Fibroblast of villous mesenchyme (primary cell): ENCODE measurements at regions not wholly inside any gene's neighbourhood (a gene's known extent, or its start where the extent isn't known, plus 50 kb on each side); places are given as distances from the start of the nearest gene placed in this dataset.

Source experiments
- DNase-seq: peaks from one replicate; pipeline ENCODE4 v3.0.0-alpha.2; 2010; ENCODE audit warnings: low read depth
- H3K4me3 ChIP-seq: 2 replicates; pipeline ENCODE4 v1.5.1; 2011; ENCODE audit warnings: low read depth, mild to moderate bottlenecking, low read length
- TF ChIP-seq, protein P1 (sequence below): IDR thresholded peaks from 2 replicates; pipeline ENCODE4 v1.5.1; 2012; ENCODE audit warnings: low read depth, mild to moderate bottlenecking, low read length; ENCODE audit not compliant: insufficient read depth

DNA sequence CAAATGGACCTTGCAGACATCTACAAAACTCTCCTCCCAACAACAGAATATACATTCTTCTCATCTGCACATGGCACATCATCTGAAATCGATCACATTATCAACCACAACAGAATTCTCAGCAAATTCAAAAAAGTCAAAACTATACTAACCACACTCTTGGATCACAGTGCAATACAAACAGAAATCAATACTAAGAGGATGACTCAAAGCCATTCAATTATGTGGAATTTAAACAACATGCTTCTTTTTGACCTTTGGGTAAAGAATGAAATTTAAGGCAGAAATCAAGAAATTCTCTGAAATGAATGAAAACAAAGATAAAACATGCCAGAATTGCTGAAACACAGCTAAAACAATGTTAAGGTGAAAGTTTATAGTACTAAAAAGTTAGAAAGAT is 358.1 kb downstream of the NSUN3 start:
- no peak overlapping the region for H3K4me3 ChIP-seq
- no peak for DNase-seq
- TF ChIP-seq, protein P1, sequence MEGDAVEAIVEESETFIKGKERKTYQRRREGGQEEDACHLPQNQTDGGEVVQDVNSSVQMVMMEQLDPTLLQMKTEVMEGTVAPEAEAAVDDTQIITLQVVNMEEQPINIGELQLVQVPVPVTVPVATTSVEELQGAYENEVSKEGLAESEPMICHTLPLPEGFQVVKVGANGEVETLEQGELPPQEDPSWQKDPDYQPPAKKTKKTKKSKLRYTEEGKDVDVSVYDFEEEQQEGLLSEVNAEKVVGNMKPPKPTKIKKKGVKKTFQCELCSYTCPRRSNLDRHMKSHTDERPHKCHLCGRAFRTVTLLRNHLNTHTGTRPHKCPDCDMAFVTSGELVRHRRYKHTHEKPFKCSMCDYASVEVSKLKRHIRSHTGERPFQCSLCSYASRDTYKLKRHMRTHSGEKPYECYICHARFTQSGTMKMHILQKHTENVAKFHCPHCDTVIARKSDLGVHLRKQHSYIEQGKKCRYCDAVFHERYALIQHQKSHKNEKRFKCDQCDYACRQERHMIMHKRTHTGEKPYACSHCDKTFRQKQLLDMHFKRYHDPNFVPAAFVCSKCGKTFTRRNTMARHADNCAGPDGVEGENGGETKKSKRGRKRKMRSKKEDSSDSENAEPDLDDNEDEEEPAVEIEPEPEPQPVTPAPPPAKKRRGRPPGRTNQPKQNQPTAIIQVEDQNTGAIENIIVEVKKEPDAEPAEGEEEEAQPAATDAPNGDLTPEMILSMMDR, result no peak

DNA sequence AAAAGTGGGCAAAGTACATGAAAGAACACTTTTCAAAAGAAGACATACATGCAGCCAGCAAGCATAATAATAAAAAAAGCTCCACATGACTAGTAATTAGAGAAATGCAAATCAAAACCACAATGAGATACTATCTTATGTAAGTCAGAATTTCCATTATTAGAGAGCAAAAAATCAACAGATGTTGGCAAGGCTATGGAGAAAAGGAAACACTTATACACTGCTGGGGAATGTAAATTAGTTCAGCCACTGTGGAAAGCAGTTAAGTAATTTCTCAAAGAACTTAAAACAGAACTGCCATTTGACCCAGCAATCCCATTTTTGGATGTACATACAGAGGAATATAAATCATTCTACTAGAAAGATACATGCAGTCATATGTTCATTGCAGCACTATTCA is 360.7 kb downstream of the NSUN3 start:
- TF ChIP-seq, protein P1, result no peak
- H3K4me3 ChIP-seq, result no peak overlapping the region

DNA sequence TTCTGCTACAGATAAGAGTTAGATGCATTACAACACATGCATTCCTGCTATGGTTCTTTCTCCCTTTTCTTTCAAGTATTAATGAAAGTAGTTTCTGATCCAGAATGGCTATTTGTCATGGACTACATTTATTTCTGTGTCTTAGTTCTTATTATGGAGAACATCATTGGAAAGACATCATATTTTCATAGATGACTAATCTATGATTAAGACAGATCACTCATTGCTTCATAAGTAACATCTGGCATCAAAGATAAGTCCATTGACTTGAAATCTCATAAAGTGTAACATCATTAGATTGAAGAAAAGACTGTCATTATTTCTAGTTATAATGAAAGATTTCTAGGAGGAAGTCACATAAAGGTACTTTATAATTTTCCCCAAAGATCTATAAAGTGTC is 366.7 kb downstream of the NSUN3 start:
- TF ChIP-seq, protein P1, result no peak
- H3K4me3 ChIP-seq, result no peak overlapping the region
- no peak for DNase-seq

More for the DNA sequence above, 360.7 kb downstream of the NSUN3 start:
- DNase-seq, result peak; percentile 72

DNA sequence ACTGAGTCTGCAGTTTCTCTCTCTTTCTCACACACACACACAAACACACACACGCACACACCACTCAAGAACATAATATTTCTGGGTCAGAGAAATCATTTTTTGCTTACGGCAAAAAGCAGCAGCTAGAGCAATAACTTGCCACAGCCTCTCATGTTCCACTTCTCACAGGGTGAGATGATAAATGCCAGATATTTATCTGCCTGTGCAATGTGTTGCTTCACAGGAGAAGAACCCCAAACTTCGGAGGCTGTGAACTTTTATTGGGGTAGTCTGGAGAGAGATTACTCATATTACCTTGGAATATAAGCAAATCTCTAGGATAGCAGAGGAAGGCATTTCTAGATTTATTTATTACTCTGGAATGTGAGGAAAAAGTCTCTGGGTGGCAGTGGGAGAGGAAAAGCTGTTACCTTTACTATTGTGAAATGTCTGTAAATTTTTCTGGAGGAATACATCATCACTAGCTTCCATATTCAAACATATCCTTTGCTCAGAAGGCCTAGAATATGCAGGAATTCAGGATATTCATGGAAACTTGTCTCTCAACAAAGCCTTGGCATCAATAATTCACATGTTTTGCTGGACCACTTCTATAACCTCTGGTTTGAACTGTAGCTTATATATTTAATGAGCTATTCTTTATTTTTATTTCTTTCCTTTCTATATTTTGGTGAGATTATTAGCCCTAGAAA is 369.2 kb downstream of the NSUN3 start:
- TF ChIP-seq, protein P1, result no peak
- no peak overlapping the region for H3K4me3 ChIP-seq
- DNase-seq, result peak; percentile 52

DNA sequence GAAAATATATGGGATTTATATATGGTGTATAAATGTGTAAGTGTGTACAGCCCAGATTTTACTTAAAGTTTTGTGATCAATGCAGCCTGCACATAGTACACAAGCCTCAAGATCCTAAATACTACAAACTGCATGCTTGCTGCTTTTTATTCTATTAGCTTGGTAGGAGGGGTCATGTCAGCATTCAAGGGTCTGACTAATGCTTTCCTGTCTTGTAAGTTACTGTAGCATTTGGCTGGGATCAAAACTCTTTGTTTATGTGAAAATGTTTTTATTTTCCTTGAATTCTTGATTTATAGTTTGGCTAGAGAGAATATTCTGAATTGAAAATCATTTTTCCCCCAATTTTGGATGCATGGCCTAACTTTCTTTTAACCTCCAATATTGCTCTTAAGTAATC is 370.9 kb downstream of the NSUN3 start:
- DNase-seq, result no peak
- TF ChIP-seq, protein P1, result no peak
- no peak overlapping the region for H3K4me3 ChIP-seq

DNA sequence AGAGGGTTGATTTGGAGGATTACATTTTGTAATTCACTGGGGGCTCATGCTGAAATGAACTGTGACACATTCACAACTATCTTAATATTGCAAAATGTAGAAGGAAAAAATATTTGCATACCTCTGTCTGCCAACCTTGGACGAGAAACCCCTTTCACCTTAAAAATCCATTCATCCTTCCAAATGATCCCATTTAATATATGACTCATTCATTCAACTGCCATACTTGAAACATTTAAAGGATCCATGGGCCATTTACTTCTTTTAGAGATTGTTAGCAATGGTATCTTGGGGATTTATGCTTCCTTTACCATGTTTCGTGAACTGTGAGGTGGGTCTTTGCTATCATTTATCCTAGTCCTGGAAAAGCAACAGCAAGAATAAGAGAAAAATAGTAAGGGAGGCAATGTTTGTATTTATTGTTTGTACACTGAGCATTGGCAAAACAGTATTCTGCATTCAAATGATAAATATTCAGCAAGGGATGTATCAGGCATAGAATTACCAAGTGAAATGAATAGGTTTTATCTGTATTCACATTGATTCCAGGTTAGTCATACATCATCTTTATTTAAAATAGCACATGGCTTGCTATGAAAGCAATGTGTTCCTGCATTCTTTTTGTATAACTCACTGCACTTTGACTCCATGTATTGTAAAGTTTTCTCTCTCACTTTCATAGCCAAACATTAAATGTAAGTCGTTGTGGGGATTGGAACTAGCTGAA is 378.1 kb downstream of the NSUN3 start:
- TF ChIP-seq, protein P1, result no peak
- DNase-seq, result peak; percentile 63
- H3K4me3 ChIP-seq, result no peak overlapping the region
